GM12891 (cell line): ENCODE measurements at regions not wholly inside any gene's neighbourhood (a gene's known extent, or its start where the extent isn't known, plus 50 kb on each side); places are given as distances from the start of the nearest gene placed in this dataset.
"Not testable (repeated sequence)": the region's sequence is repeated elsewhere in the genome, so short reads cannot be mapped to it uniquely, and the experiment has no call there.

Source experiments
- DNase-seq: peaks from one replicate; pipeline ENCODE4 v3.0.0; 2011; ENCODE audit warnings: low spot score; ENCODE audit not compliant: insufficient read length
- FAIRE-seq: peaks from 2 replicates; lab custom pipeline; 2011; peaks lifted over from hg19 to GRCh38; lab: Jason Lieb, UNC
- PAX5 ChIP-seq: IDR thresholded peaks from 2 replicates; pipeline ENCODE4 v1.6.1; 2011; ENCODE audit warnings: low read length, moderate library complexity, mild to moderate bottlenecking; ENCODE audit not compliant: insufficient read depth, severe bottlenecking
- POLR2A ChIP-seq: IDR thresholded peaks from 2 replicates; pipeline ENCODE4 v1.6.1; 2011; ENCODE audit warnings: low read depth, low read length, control low read depth
- POLR2AphosphoS5 ChIP-seq: IDR thresholded peaks from 2 replicates; pipeline ENCODE4 v1.6.1; 2011; ENCODE audit warnings: low read depth, low read length, control low read depth
- POU2F2 ChIP-seq: IDR thresholded peaks from 2 replicates; pipeline ENCODE4 v1.6.1; 2011; ENCODE audit warnings: low read depth, mild to moderate bottlenecking, control low read depth, low read length, moderate library complexity
- SPI1 ChIP-seq: IDR thresholded peaks from 2 replicates; pipeline ENCODE4 v1.6.1; 2011; ENCODE audit warnings: low read depth, low read length, control low read depth
- TAF1 ChIP-seq: IDR thresholded peaks from 2 replicates; pipeline ENCODE4 v1.6.1; 2011; ENCODE audit warnings: low read depth, low read length, control low read depth

DNA sequence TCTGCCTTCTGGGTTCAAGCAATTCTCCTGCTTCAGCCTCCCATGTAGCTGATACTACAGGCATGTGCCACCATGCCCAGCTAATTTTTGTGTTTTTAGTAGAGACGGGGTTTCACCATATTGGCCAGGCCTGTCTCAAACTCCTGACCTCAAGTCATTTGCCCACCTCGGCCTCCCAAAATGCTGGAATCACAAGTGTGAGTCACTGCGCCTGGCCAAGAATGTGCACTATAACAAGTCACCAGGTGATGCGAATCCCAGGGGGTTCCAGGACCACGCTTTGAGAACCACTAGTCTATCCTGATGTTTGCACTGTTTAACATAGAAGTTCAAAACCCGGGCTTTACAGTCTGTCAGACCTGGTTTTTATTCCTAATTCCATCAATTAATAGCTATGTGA lies 144.8 kb downstream of the SUCLG1 start:
- DNase-seq (no peak), FAIRE-seq (no peak)
- TF ChIP-seq POLR2A (no peak), POLR2AphosphoS5 (no peak), SPI1 (no peak), PAX5 (no peak), POU2F2 (no peak), TAF1 (no peak)

GRCh38 chr2:84309281-84309680 lies 149.8 kb downstream of the SUCLG1 start:
- TF ChIP-seq TAF1, result no peak
- TF ChIP-seq POLR2A, result no peak
- TF ChIP-seq SPI1, result no peak
- no peak for TF ChIP-seq PAX5
- no peak for TF ChIP-seq POU2F2
- TF ChIP-seq POLR2AphosphoS5, result no peak
- FAIRE-seq (no peak), DNase-seq (no peak)

- TF ChIP-seq PAX5, result no peak
- TF ChIP-seq SPI1, result no peak
- no peak for TF ChIP-seq POLR2AphosphoS5
- TF ChIP-seq TAF1, result no peak
- TF ChIP-seq POLR2A, result no peak
- no peak for TF ChIP-seq POU2F2
- DNase-seq, result no peak
- FAIRE-seq, result no peak
Observed at GRCh38 chr2:84306361-84306760, 152.7 kb downstream of the SUCLG1 start.

- FAIRE-seq, result peak; percentile 72
- no peak for TF ChIP-seq PAX5
- TF ChIP-seq SPI1, result no peak
- no peak for TF ChIP-seq POU2F2
- no peak for TF ChIP-seq POLR2A
- no peak for TF ChIP-seq TAF1
- no peak for TF ChIP-seq POLR2AphosphoS5
- peak; percentile 41 for DNase-seq
Observed at GRCh38 chr2:84302513-84303412, 156.3 kb downstream of the SUCLG1 start.

GRCh38 chr2:84301717-84302116 lies 157.4 kb downstream of the SUCLG1 start:
- TF ChIP-seq SPI1, result no peak
- TF ChIP-seq TAF1, result no peak
- TF ChIP-seq POU2F2, result no peak
- no peak for TF ChIP-seq POLR2A
- TF ChIP-seq POLR2AphosphoS5, result no peak
- no peak for TF ChIP-seq PAX5
- no peak for DNase-seq
- no peak for FAIRE-seq

DNA sequence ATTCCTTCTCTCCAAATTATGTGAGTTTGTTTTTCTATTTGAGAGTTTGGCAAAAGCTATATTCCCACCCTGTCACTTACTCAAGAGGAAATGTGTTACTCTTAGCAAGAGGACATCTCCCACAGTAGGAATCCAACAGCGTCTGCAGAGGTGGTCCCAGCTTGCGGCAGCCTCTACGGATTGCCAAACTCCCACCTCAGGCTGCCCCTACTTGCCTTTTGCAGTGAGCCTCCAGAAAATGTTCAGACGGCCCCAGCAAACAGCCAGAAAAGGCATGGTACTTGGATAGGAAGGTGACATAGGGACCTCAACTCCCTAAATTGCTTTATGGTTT lies 158.4 kb downstream of the SUCLG1 start:
- FAIRE-seq, result no peak
- TF ChIP-seq POU2F2 (no peak), POLR2AphosphoS5 (no peak), TAF1 (no peak), POLR2A (no peak), PAX5 (no peak), SPI1 (no peak)
- no peak for DNase-seq

DNA sequence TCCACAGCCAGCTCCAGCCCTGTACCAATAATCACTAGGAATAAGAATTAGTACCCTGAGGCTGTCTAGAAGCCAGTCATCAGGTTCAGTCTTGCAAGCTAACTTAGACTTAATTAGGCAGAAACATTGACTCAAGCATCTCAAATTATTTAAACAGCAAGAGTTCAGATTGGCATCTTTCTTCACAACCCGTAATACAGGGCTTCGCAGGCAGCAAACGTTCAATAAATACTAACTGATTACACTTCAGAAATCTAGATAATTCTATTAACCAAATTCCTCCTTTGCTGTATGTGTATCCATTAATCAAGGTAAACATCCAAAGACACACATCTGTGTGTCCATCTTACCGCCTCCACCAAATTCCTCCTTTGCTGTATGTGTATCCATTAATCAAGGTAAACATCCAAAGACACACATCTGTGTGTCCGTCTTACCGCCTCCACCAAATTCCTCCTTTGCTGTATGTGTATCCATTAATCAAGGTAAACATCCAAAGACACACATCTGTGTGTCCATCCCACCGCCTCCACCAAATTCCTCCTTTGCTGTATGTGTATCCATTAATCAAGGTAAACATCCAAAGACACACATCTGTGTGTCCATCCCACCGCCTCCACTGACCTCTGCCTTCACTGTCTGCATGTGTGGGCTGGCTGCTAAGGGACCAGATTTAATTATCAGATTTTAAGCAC lies 158.9 kb downstream of the SUCLG1 start:
- DNase-seq, FAIRE-seq: not testable (repeated sequence)

DNA sequence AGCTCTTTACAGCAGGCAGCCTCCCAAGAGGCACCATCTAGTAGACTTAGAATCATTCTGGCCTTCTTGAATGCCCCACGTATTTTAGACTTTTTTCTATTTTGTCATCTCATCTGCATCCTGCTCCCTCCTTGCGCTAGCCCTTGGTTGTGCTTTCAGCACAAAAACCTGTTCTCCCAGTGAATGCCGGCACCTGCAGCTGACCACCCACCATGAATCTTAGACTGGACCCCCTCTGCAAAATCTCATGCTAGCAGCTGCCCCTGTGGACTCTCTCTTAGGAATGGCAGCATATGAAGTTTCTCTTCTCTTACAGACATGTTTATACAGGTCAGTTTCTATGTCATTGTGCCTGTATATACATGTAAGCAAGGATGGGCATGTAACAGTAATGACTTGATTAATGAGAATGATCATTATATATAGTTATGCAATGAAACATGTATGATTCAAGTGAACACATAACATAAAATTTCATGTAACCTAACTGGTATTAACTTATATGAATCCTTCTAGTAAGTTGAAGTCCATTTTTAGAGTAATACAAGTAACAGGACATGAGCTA lies 159.8 kb downstream of the SUCLG1 start:
- no peak for FAIRE-seq
- TF ChIP-seq POLR2A (no peak), PAX5 (no peak), SPI1 (no peak), TAF1 (no peak), POU2F2 (no peak), POLR2AphosphoS5 (no peak)
- no peak for DNase-seq

DNA sequence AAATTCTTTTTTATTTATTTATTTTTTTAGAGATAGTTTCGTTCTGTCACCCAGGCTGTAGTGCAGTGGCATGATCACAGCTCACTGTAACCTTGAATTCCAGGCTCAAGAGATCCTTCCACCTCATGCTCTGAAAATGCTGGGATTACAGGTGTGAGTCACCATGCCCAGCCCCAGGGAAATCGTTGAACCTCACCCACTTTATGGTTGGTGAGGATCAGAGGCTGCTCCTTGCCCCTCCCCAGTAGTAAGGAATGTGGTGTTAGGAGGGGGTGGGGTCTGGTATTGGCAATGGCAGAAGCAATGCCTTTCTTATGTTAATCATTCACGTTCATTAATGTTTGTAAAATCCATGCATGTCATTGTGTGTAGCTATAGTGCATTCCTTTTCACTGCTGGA lies 161.9 kb downstream of the SUCLG1 start:
- FAIRE-seq (no peak), DNase-seq (no peak)
- TF ChIP-seq POLR2A, result no peak
- TF ChIP-seq TAF1, result no peak
- no peak for TF ChIP-seq PAX5
- TF ChIP-seq POLR2AphosphoS5, result no peak
- TF ChIP-seq POU2F2, result no peak
- TF ChIP-seq SPI1, result no peak
